GM12873 (cell line): ENCODE measurements at regions not wholly inside any gene's neighbourhood (a gene's known extent, or its start where the extent isn't known, plus 50 kb on each side); places are given as distances from the start of the nearest gene placed in this dataset.

ENCODE experiments used
- CTCF ChIP-seq: IDR thresholded peaks from 2 replicates; pipeline ENCODE4 v1.5.1; 2012; ENCODE audit warnings: low read depth, mild to moderate bottlenecking, moderate library complexity, low read length, control low read depth; ENCODE audit not compliant: insufficient read depth; ENCODE audit errors: missing control alignments

- TF ChIP-seq CTCF: no peak
Measured at GRCh38 chr4:180363815-180364214, 1879.4 kb upstream of the TENM3 start.

GRCh38 chr4:180372691-180373090, 1870.5 kb upstream of the TENM3 start:
- TF ChIP-seq CTCF: no peak

- no peak for TF ChIP-seq CTCF
Measured at GRCh38 chr4:180377741-180378140, 1865.5 kb upstream of the TENM3 start.

- no peak for TF ChIP-seq CTCF
Measured at GRCh38 chr4:180380733-180381132, 1862.5 kb upstream of the TENM3 start.

GRCh38 chr4:180391613-180392012, 1851.6 kb upstream of the TENM3 start:
- no peak for TF ChIP-seq CTCF

GRCh38 chr4:180394312-180394711, 1848.9 kb upstream of the TENM3 start:
- TF ChIP-seq CTCF: no peak

- no peak for TF ChIP-seq CTCF
Measured at GRCh38 chr4:180394730-180395129, 1848.5 kb upstream of the TENM3 start.

- no peak for TF ChIP-seq CTCF
Measured at GRCh38 chr4:180398564-180398963, 1844.6 kb upstream of the TENM3 start.
